ENCODE measurements at regions not wholly inside any gene's neighbourhood (a gene's known extent, or its start where the extent isn't known, plus 50 kb on each side); places are given as distances from the start of the nearest gene placed in this dataset.
A peak's percentile ranks its signal among the peaks of the same experiment; 100 is the strongest.

- H3K79me2 ChIP-seq = no peaks in the 10 kb centered on the region
- H3K27me3 ChIP-seq = no peaks in the 10 kb centered on the region
- no peak overlapping the region for H3K4me2 ChIP-seq
- no peaks in the 10 kb centered on the region for H3K9me3 ChIP-seq (ENCODE audit: low read depth)
- H3K4me1 ChIP-seq (ENCODE audit: insufficient read depth) = no peaks in the 10 kb centered on the region
- H3K9me2 ChIP-seq (replicated peaks; ENCODE audit: insufficient read depth) = no peaks in the 10 kb centered on the region
- H2AFZ ChIP-seq = peak overlapping the region; percentile 41
- H3K4me3 ChIP-seq = no peak overlapping the region
- no peaks in the 10 kb centered on the region for H4K20me1 ChIP-seq (ENCODE audit: insufficient read depth, poor library complexity, severe bottlenecking)
- TF ChIP-seq EZH2 (IDR thresholded peaks at IDR 0.05; ENCODE audit: borderline replicate concordance) (no peak), CTCF (IDR thresholded peaks at IDR 0.05; ENCODE audit: poor library complexity) (no peak), EZH2phosphoT487 (IDR thresholded peaks at IDR 0.05; ENCODE audit: low read depth, severe bottlenecking, unreplicated experiment) (no peak)
- peak overlapping the region; percentile 35 for H3K27ac ChIP-seq
- H3K36me3 ChIP-seq (replicated peaks; ENCODE audit: insufficient read depth, low read depth) = no peaks in the 10 kb centered on the region
- WGBS (ENCODE audit: low lambda C conversion rate, missing lambda C conversion rate) = 53% methylated on average over 2 of the region's 2 CpGs
- DNase-seq (ENCODE audit: low spot score) = no peak
These were observed 1060.4 kb downstream of the EFNB2 start for GRCh38 chr13:105474983-105475610.

GRCh38 chr13:105471673-105472072 lies 1063.8 kb downstream of the EFNB2 start:
- Histone ChIP-seq H3K27me3 (no peaks in the 10 kb centered on the region), H4K20me1 (ENCODE audit: insufficient read depth, poor library complexity, severe bottlenecking) (no peaks in the 10 kb centered on the region), H3K36me3 (replicated peaks; ENCODE audit: insufficient read depth, low read depth) (no peaks in the 10 kb centered on the region), H3K27ac (no peak overlapping the region), H3K9me3 (ENCODE audit: low read depth) (no peaks in the 10 kb centered on the region), H3K4me2 (no peak overlapping the region), H3K4me1 (ENCODE audit: insufficient read depth) (no peaks in the 10 kb centered on the region), H3K4me3 (no peak overlapping the region), H2AFZ (no peak overlapping the region), H3K79me2 (no peaks in the 10 kb centered on the region), H3K9me2 (replicated peaks; ENCODE audit: insufficient read depth) (no peaks in the 10 kb centered on the region)
- 68% methylated on average over 3 of the region's 3 CpGs for WGBS (ENCODE audit: low lambda C conversion rate, missing lambda C conversion rate)
- TF ChIP-seq EZH2phosphoT487 (IDR thresholded peaks at IDR 0.05; ENCODE audit: low read depth, severe bottlenecking, unreplicated experiment) (no peak), EZH2 (IDR thresholded peaks at IDR 0.05; ENCODE audit: borderline replicate concordance) (no peak), CTCF (IDR thresholded peaks at IDR 0.05; ENCODE audit: poor library complexity) (no peak)
- no peak for DNase-seq (ENCODE audit: low spot score)

GRCh38 chr13:105466376-105466775 lies 1069.1 kb downstream of the EFNB2 start:
- H3K27me3 ChIP-seq = no peaks in the 10 kb centered on the region
- H3K36me3 ChIP-seq (replicated peaks; ENCODE audit: insufficient read depth, low read depth) = no peaks in the 10 kb centered on the region
- 68% methylated on average over 1 of the region's 1 CpG for WGBS (ENCODE audit: low lambda C conversion rate, missing lambda C conversion rate)
- no peaks in the 10 kb centered on the region for H3K4me1 ChIP-seq (ENCODE audit: insufficient read depth)
- DNase-seq (ENCODE audit: low spot score) = no peak
- H3K9me2 ChIP-seq (replicated peaks; ENCODE audit: insufficient read depth) = no peaks in the 10 kb centered on the region
- no peak overlapping the region for H3K27ac ChIP-seq
- H3K4me2 ChIP-seq = no peak overlapping the region
- H3K4me3 ChIP-seq = no peak overlapping the region
- TF ChIP-seq EZH2 (IDR thresholded peaks at IDR 0.05; ENCODE audit: borderline replicate concordance) (no peak), EZH2phosphoT487 (IDR thresholded peaks at IDR 0.05; ENCODE audit: low read depth, severe bottlenecking, unreplicated experiment) (no peak), CTCF (IDR thresholded peaks at IDR 0.05; ENCODE audit: poor library complexity) (no peak)
- no peak overlapping the region for H2AFZ ChIP-seq
- no peaks in the 10 kb centered on the region for H3K9me3 ChIP-seq (ENCODE audit: low read depth)
- H3K79me2 ChIP-seq = no peaks in the 10 kb centered on the region
- H4K20me1 ChIP-seq (ENCODE audit: insufficient read depth, poor library complexity, severe bottlenecking) = no peaks in the 10 kb centered on the region

All from hepatocyte (in vitro differentiated cells).